SK-N-SH (cell line): ENCODE measurements at regions not wholly inside any gene's neighbourhood (a gene's known extent, or its start where the extent isn't known, plus 50 kb on each side); places are given as distances from the start of the nearest gene placed in this dataset.
A peak's percentile ranks its signal among the peaks of the same experiment; 100 is the strongest.

Experiments
- ELF1 ChIP-seq: IDR thresholded peaks from 2 replicates; pipeline ENCODE4 v1.4.0; 2012
- EP300 ChIP-seq, 2 experiments: IDR thresholded peaks; 2 replicates each; pipeline versions ENCODE4 v1.4.0 to v1.6.1; 2012; ENCODE audit warnings: borderline replicate concordance in 1 of 2, low read depth in 1 of 2, low read length in 1 of 2
- EZH2phosphoT487 ChIP-seq: fragments of 200-600 bp; sonication (generic); IDR thresholded peaks from 2 replicates; pipeline ENCODE4 v1.6.1; 2017; ENCODE audit warnings: low read depth, mixed run types, mild to moderate bottlenecking, antibody characterized with exemption, moderate library complexity, borderline replicate concordance
- FOSL2 ChIP-seq: IDR thresholded peaks from 2 replicates; pipeline ENCODE4 v1.4.0; 2012; ENCODE audit warnings: low read depth, mild to moderate bottlenecking, moderate library complexity, borderline replicate concordance
- FOXJ3 ChIP-seq: sonication (generic); formaldehyde crosslinking; IDR thresholded peaks from 2 replicates; pipeline ENCODE4 v1.5.1; 2020; ENCODE audit warnings: mild to moderate bottlenecking, missing genetic modification reagents
- FOXM1 ChIP-seq: IDR thresholded peaks from 2 replicates; pipeline ENCODE4 v1.4.0; 2012; ENCODE audit warnings: low read depth, mild to moderate bottlenecking
- GABPA ChIP-seq: IDR thresholded peaks from 2 replicates; pipeline ENCODE4 v1.4.0; 2012; ENCODE audit warnings: low read depth, mild to moderate bottlenecking
- GATA2 ChIP-seq: sonication (generic); formaldehyde crosslinking; IDR thresholded peaks from 2 replicates; pipeline ENCODE4 v1.5.0; 2020; ENCODE audit warnings: mild to moderate bottlenecking, missing genetic modification reagents
- IRF3 ChIP-seq: fragments of 150-350 bp; IDR thresholded peaks from 2 replicates; pipeline ENCODE4 v1.6.1; 2016; ENCODE audit warnings: mild to moderate bottlenecking, low read depth, low read length
- JUND ChIP-seq: IDR thresholded peaks from 2 replicates; pipeline ENCODE4 v1.4.0; 2012
- MXI1 ChIP-seq: IDR thresholded peaks from 2 replicates; pipeline ENCODE4 v1.6.1; 2012; ENCODE audit warnings: mild to moderate bottlenecking, low read depth, low read length, improper control_type of control experiment
- NFIC ChIP-seq: IDR thresholded peaks from 2 replicates; pipeline ENCODE4 v1.4.0; 2012; ENCODE audit warnings: borderline replicate concordance
- PBX3 ChIP-seq: IDR thresholded peaks from 2 replicates; pipeline ENCODE4; 2012
- RAD21 ChIP-seq: IDR thresholded peaks from 2 replicates; pipeline ENCODE4 v1.6.1; 2012; ENCODE audit warnings: mild to moderate bottlenecking, low read length
- RFX5 ChIP-seq: IDR thresholded peaks from 2 replicates; pipeline ENCODE4 v1.6.1; 2012; ENCODE audit warnings: mild to moderate bottlenecking, improper control_type of control experiment, low read length
- SMC3 ChIP-seq: IDR thresholded peaks from 2 replicates; pipeline ENCODE4 v1.6.1; 2012; ENCODE audit warnings: low read depth, low read length, improper control_type of control experiment
- TCF12 ChIP-seq: IDR thresholded peaks from 2 replicates; pipeline ENCODE4 v1.4.0; 2012
- ZBTB33 ChIP-seq: IDR thresholded peaks from 2 replicates; pipeline ENCODE4 v1.4.0; 2012; ENCODE audit warnings: low read depth, borderline replicate concordance
- TF ChIP-seq, protein P1 (sequence below): fragments of 150-350 bp; IDR thresholded peaks from 2 replicates; pipeline ENCODE4 v1.6.1; 2017; ENCODE audit warnings: antibody characterized with exemption, low read length, low read depth, borderline replicate concordance

GRCh38 chr13:79781829-79782540 is 301.0 kb downstream of the NDFIP2 start (continued):
- TF ChIP-seq SMC3, result no peak
- peak; percentile 95 for TF ChIP-seq PBX3
- TF ChIP-seq EZH2phosphoT487, result no peak
- no peak for TF ChIP-seq GATA2 (CRISPR knock-in tag)
- no peak for TF ChIP-seq FOXJ3 (CRISPR knock-in tag)
- peak; percentile 93 for TF ChIP-seq TCF12
- TF ChIP-seq IRF3, result no peak
- peak; percentile 80 for TF ChIP-seq NFIC
- 0 out of 2 replicates have a peak, but pooled peaks have one; percentile 29 for TF ChIP-seq ZBTB33
- TF ChIP-seq RAD21, result no peak
- peak; percentile 90 for TF ChIP-seq FOSL2
- no peak for TF ChIP-seq MXI1
- TF ChIP-seq ELF1, result no peak
- peak; percentile 95 for TF ChIP-seq JUND
- TF ChIP-seq GABPA, result no peak
- no peak for TF ChIP-seq RFX5
- peak; percentile 92 for TF ChIP-seq FOXM1
- peak in 1 of 2 experiments; percentile 97; a peak in 2 of 4 replicates for TF ChIP-seq EP300 (IDR thresholded peaks at IDR 0.05; ENCODE audit: borderline replicate concordance in 1 of 2, low read depth in 1 of 2, low read length in 1 of 2)
- TF ChIP-seq, protein P1, sequence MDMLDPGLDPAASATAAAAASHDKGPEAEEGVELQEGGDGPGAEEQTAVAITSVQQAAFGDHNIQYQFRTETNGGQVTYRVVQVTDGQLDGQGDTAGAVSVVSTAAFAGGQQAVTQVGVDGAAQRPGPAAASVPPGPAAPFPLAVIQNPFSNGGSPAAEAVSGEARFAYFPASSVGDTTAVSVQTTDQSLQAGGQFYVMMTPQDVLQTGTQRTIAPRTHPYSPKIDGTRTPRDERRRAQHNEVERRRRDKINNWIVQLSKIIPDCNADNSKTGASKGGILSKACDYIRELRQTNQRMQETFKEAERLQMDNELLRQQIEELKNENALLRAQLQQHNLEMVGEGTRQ, result no peak
